HG03432 (cell line): ENCODE measurements at regions not wholly inside any gene's neighbourhood (a gene's known extent, or its start where the extent isn't known, plus 50 kb on each side); places are given as distances from the start of the nearest gene placed in this dataset.

ENCODE experiments used
- ATAC-seq: cut with Tn5 transposase; IDR thresholded peaks from one replicate; pipeline ENCODE4 v1.9.1; 2021; ENCODE audit warnings: mild to moderate bottlenecking, moderate library complexity; ENCODE audit not compliant: unreplicated experiment

- ATAC-seq, result no peak
Observed at GRCh38 chr16:73713778-73714495, 582.7 kb upstream of the PSMD7 start.

DNA sequence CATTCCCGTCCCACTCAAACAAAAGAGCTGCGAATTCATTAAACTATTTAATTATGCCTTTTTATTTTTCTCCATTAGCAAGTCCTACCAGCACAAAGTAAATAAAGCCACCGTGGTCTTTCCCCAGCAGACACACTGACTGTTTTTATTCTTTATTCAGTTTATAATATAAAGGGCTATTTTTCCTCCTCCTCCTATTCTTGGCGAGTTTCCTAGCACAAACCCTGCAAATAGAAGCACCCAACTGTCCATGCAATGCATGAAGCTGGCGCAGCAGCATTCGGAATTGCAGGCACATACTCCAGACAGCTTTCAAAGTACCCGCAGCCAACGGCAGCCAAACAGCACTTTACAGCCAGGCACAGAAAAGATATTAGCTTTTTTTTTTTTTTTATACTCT is 583.4 kb upstream of the PSMD7 start:
- no peak for ATAC-seq

- no peak for ATAC-seq
Observed at GRCh38 chr16:73711406-73712080, 585.1 kb upstream of the PSMD7 start.

DNA sequence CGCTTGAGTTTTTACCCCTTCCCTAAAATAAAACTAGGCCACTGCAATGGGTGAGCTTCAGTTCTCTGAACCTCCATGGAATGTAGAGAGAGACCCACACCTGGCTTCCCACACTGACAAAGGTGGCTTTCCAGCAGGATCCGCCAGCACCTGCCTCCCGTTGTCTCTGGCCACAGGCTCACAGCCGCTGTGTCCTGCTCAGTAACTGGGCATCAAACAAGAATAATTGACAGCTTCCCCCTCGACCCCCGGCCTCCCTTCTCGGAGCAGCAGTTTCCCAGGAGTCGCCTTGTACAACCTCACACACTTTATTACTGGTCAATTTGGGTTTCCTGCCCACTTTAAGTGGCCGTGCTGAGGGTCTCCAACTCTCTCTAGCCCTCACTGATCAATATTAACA is 586.1 kb upstream of the PSMD7 start:
- no peak for ATAC-seq

DNA sequence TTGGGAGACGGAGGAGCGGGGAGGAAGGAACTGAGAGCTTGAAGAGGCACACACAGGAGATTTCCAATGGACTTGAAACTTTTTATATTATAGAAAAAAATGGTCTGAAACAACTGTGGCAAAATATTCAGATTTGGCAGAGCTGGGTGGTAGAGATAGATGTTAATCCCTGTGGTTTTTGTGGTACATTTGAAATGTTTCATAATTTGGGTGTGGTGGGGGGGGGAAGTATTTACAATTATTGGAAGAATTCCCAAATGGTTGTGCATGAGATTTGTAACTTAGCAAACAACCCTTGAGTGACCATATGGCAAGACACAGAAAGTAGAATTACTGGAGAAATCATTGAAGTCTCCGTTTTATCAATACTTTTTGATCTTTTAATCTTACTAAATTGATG is 588.8 kb upstream of the PSMD7 start:
- ATAC-seq, result no peak

- no peak for ATAC-seq
Observed at GRCh38 chr16:73703891-73704290, 592.7 kb upstream of the PSMD7 start.

DNA sequence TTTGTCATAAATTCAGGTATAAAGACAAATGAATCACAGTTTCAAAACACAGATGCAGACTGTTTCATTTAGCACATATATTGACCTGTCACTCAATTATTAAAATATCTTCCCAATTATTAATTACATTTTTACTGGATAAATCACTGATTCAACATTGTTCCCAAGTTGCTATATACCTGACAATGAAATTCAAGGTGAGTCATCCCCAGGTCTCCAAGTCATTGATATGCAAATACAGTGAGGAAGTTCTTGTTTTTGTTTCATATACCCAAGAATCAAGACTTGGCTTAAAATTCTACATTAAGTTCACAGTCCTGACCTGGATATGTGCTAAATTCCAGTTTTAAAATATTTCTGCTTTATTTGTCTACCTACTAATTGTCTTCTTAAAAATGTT is 599.3 kb upstream of the PSMD7 start:
- ATAC-seq, result no peak

DNA sequence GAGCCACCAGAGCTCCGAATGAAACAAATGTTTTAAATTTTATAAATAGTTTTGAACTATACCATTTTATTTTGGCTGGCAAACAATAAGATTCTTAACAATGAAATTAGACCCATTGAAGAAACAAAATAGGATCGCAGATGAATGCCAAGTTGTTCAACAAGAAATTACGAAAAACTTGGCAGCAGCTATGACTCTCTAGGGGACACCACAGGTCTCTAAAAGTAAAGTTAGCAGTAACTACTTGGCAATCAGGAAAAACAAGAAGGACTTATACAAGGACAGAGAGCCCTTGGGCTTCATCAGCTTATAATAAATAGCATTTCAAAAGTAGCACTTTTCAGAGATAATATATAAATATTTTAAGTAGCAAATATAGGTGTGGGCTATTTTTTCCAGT is 603.8 kb upstream of the PSMD7 start:
- ATAC-seq, result no peak

GRCh38 chr16:73683804-73684203 is 612.8 kb upstream of the PSMD7 start:
- ATAC-seq, result no peak

DNA sequence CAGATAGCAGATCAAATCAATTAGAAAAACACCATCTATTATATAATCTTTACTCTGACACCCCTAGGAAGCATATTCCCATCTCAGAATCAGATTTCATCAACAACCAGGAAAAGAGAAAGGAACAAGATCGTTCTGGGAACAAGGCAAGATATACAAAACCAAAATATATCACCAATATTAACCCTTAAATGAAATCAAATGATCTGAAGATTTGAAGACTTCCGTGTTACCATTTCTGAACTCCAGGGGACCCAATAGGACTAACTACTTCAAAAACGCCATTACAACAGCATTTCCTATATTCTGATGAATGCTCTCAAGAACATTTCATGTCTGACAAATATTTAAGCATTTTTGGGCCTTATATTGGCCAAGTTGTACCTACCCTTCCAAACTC is 624.2 kb upstream of the ZFHX3 start:
- no peak for ATAC-seq

DNA sequence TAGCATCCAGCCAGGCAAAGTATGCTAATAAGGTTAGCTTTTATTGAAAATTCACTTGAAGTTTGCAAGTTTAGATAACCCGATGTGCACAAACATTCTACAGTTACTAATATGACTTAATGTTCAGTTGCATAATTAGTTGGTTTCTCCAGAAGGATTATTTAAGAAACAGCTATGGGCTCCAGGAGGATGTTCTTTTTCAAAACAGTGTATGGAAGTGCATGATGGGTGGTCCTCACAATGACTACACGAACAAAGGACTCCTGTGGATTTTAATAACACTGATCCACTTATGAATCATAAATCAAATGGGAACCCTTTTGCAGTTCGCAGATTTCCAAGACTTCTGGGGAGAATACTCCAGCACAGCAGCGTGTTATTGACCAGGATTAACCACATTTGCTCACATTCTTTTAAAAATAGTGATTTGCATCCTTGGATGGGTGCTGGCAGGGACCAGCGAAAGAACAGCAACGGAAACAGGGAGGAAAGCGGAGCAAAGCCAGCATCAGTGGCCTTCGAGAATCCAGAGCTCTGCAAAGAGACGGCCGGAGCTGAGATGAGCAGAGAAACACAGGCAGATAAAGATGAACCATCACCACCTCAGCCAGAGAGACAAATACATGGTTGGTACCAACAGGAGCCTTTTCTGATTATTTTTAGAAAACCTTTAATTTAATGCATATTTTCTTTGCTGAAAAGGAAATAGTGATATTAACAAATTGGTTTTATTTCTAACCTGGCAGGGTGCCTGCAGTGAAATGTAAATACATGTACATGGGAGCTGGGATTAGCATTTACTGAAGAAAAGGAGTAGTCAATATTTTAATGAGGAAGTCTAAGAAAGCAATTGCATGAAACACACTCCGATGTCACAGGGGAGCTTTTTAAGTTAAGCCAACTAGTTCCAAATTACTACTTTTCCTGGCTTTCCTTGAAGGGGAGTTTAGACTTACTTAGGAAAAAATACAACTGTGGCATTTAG is 623.2 kb upstream of the ZFHX3 start:
- no peak for ATAC-seq

DNA sequence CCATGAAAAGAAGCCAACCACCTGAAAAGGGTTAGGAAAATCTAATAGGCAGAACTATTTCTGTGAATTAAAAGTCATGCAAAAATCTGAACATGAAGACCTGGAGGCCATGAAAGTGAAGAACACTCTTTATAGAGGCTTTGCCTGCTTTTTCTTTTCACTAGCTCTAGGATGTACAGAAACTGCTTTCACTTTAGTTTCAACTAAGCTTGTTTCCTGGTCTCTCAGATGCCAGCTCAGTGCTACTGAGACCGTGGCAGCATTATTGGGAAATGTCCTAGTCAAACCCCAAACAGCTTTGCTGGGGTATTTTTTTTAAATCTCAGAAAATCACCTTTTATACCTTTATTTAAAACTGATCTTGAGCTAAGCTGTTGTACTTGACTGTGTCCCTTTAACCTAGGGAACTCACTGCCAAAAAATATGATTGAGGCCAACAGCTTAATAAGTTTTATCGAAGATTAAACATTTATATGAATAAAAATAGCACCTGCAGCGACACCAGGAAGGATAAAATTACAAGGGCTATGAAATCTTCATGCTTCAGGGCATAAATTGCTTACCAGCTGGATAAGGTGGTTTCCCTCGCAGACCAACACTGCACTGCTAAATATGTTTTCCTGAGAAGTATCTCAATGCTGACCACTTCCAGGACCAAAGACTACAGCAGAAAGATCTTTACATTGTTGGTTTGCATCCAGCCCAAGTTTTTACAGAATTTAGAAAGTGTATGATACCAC is 621.8 kb upstream of the ZFHX3 start:
- ATAC-seq, result no peak

GRCh38 chr16:73663720-73664119 is 615.8 kb upstream of the ZFHX3 start:
- no peak for ATAC-seq

DNA sequence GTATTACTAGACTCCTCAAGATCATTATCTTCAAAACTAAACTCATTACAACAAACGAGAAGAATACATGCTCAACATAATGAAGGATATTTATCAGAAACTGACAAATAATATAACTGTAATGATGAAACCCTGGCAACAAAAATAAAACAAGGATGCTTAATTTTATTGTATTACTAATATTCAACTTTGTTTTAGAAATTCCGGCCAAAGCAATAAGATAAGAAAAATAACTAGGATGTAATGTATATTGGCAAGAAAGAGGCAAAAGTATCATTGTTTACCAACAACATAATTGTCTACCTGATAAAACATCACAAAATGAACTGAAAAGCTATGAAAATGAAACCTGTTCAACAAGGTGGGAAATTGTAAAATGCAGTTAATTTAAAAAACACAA is 588.3 kb upstream of the ZFHX3 start:
- no peak for ATAC-seq

- no peak for ATAC-seq
Observed at GRCh38 chr16:73629011-73629410, 581.1 kb upstream of the ZFHX3 start.

GRCh38 chr16:73617738-73618137 is 569.8 kb upstream of the ZFHX3 start:
- ATAC-seq, result no peak

DNA sequence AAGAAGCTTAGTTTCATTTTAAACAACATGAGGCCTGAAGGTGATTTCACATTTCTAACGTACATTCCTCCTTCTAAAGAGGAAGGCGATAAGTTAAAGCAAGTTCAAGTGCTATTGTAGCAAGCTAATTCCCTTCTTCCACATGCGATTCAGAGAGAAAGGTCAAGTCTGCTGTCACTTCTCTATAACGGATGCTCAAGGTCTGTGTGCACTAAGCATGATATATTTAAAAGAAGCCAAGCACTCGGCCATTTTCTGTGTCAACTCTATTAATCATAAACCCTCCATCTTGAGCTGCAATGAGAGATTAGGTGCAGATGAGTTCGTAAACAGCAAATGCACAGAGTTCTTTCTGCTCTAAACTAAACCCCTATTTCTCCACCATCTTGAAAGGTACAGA is 568.8 kb upstream of the ZFHX3 start:
- ATAC-seq, result no peak

DNA sequence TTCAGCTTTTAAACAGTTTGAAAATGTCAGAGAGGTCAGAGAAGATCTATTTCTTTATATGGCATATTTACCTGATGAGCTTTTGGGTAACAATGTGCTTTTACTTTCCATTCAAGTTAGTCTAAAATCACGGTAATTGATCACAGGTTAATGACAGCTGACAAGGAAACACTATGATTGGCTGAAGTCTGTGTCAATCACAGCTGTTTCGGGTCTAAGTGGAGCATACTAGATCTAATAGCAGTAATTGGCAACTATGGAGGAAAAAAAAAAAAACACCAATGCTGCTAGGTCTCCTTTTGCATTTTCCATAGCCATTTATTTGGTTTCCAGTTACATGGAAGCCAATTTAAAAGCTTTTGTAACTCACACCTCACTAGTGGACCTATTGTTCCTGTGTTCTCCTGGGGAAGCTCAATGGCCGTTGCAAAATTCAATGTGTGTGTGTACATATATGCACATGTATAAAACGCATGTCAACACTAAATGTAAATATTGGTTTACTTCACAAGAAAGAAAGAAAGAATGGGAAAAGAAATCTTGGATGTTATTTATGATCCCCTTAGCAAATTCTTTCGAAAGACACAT is 568.3 kb upstream of the ZFHX3 start:
- ATAC-seq, result no peak

- ATAC-seq, result no peak
Observed at GRCh38 chr16:73615071-73615940, 567.4 kb upstream of the ZFHX3 start.

- ATAC-seq, result no peak
Observed at GRCh38 chr16:73614131-73614530, 566.2 kb upstream of the ZFHX3 start.
